Mucosa of descending colon (tissue), 3 donors: ENCODE measurements at regions not wholly inside any gene's neighbourhood (a gene's known extent, or its start where the extent isn't known, plus 50 kb on each side); places are given as distances from the start of the nearest gene placed in this dataset.

Experiments used
- ATAC-seq: fragments of 200-7000 bp; cut with Tn5 transposase; one replicate; pipeline ENCODE4 v1.9.1; 2020; ENCODE audit warnings: mild to moderate bottlenecking, moderate library complexity
- DNase-seq, 3 donors: peaks; one replicate each; pipeline ENCODE4 v3.0.0-alpha.2; 2020
- H3K36me3 ChIP-seq: fragments of 200-600 bp; one replicate; pipeline ENCODE4 v1.8.0; 2021; ENCODE audit warnings: low read depth, mild to moderate bottlenecking
- H3K4me1 ChIP-seq: fragments of 200-600 bp; one replicate; pipeline ENCODE4 v1.8.0; 2021; ENCODE audit warnings: low read depth, mild to moderate bottlenecking
- H3K4me3 ChIP-seq: fragments of 200-600 bp; one replicate; pipeline ENCODE4 v1.8.0; 2021; ENCODE audit warnings: mild to moderate bottlenecking
- H3K9me3 ChIP-seq: fragments of 200-600 bp; one replicate; pipeline ENCODE4 v1.8.0; 2021; ENCODE audit warnings: mild to moderate bottlenecking
- CTCF ChIP-seq: fragments of 200-600 bp; IDR thresholded peaks from one replicate; pipeline ENCODE4 v1.8.0; 2022; ENCODE audit warnings: antibody characterized with exemption, mild to moderate bottlenecking
- intact Hi-C, 2 donors: fragments of 100-400 bp; cut with DNase I in 1 of 2; cut with micrococcal nuclease in 1 of 2; formaldehyde crosslinking; loops; one replicate each; pipeline versions ENCODE4 v1.11.0 to v1.11.1; 2022; cut with DNase I, micrococcal nuclease
- donor health status: DM: no; HTN: no; CAD: no; lungs with moderate emphysema.
- donor health status: DM: no; HTN: no; CAD: no.
- donor health status: DM: no; HTN: yes; CAD: no.

- Histone ChIP-seq H3K4me3 (no peak overlapping the region), H3K36me3 (no peaks in the 10 kb centered on the region), H3K9me3 (no peaks in the 10 kb centered on the region), H3K4me1 (no peaks in the 10 kb centered on the region)
- intact Hi-C loops, result no loop called here
- TF ChIP-seq CTCF, result no peak
- no peak for ATAC-seq
- DNase-seq, result no peak
These were observed 229.8 kb upstream of the PODXL start for GRCh38 chr7:131786204-131786603.

GRCh38 chr7:131778601-131779000, 222.2 kb upstream of the PODXL start:
- DNase-seq (no peak), ATAC-seq (no peak)
- H3K36me3 ChIP-seq, result no peaks in the 10 kb centered on the region
- intact Hi-C loops, result no loop called here
- H3K9me3 ChIP-seq, result no peaks in the 10 kb centered on the region
- H3K4me1 ChIP-seq, result no peaks in the 10 kb centered on the region
- no peak overlapping the region for H3K4me3 ChIP-seq
- TF ChIP-seq CTCF, result no peak

GRCh38 chr7:131774419-131775220, 218.2 kb upstream of the PODXL start:
- Histone ChIP-seq H3K36me3 (no peaks in the 10 kb centered on the region), H3K9me3 (no peaks in the 10 kb centered on the region), H3K4me3 (no peak overlapping the region), H3K4me1 (no peaks in the 10 kb centered on the region)
- TF ChIP-seq CTCF, result no peak
- intact Hi-C loops, result no loop called here
- DNase-seq (no peak), ATAC-seq (no peak)

DNA sequence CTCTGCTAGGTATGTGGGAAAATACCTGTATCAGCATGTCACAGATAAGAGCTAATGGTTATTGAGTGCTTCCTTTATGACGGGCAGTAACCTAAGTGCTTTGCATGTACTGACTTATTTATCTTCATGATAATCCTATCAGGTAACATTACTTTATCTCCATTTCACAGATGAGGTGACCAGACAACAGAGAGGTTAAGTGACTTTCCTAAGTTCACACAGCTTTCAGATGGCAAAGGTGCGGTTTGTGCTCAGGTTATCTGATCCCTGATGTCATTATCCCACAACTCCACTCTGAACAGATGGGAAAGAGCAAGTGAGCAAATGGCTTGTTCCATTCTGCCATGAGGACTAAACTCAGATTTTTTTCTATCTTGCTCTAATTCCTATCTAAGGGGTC, 217.0 kb upstream of the PODXL start:
- no peaks in the 10 kb centered on the region for H3K9me3 ChIP-seq
- H3K4me1 ChIP-seq, result no peaks in the 10 kb centered on the region
- DNase-seq (no peak), ATAC-seq (no peak)
- intact Hi-C loops, result no loop called here
- no peak overlapping the region for H3K4me3 ChIP-seq
- H3K36me3 ChIP-seq, result no peaks in the 10 kb centered on the region
- TF ChIP-seq CTCF, result no peak

DNA sequence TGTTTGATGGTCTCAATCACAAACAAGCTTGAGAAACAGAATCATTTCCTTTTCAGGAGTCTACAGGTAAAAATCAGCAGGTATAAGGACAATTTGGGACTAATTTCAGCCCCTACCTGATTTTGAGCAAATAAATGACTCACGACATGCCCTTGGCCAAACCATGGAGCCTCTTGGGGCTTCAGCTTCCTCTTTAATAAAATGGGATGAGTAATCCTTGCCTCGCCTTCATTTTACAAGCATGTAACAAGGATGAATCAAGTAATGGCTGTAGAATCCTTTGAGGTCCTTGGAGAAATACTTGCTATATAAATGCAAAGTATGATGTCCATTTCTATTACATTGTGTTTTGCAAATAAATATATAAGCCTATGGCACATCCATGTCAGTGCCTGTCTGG, 212.8 kb upstream of the PODXL start:
- no peak for TF ChIP-seq CTCF
- ATAC-seq (no peak), DNase-seq (no peak)
- no peaks in the 10 kb centered on the region for H3K9me3 ChIP-seq
- no peak overlapping the region for H3K4me3 ChIP-seq
- no peaks in the 10 kb centered on the region for H3K36me3 ChIP-seq
- intact Hi-C loops, result no loop called here
- H3K4me1 ChIP-seq, result no peaks in the 10 kb centered on the region

DNA sequence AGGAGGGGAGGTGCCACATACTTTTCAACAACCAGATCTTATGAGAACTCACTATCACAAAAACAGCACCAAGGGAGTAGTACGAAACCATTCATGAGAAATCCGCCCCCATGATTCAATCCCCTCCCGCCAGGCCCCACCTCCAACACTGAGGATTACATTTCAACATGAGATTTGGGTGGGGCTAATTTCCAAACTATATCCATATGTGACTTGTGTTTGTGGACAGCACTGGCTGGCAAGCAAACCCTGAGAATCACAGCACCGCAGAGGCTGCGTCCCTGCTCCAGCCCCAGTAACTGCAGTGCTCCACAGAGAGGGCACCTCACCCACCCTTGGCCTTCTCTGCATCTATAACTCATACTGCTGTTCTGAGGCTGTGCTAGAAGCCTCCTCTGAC, 211.2 kb upstream of the PODXL start:
- no peaks in the 10 kb centered on the region for H3K36me3 ChIP-seq
- H3K9me3 ChIP-seq, result no peaks in the 10 kb centered on the region
- TF ChIP-seq CTCF, result no peak
- no peak overlapping the region for H3K4me3 ChIP-seq
- H3K4me1 ChIP-seq, result no peaks in the 10 kb centered on the region
- DNase-seq (no peak), ATAC-seq (no peak)
- intact Hi-C loops, result no loop called here
